Vagina (tissue), 2 donors: ENCODE measurements at regions not wholly inside any gene's neighbourhood (a gene's known extent, or its start where the extent isn't known, plus 50 kb on each side); places are given as distances from the start of the nearest gene placed in this dataset.

Experiments used
- CTCF ChIP-seq, 3 experiments: fragments of 450-650 bp in 2 of 3; fragments of 200-600 bp in 1 of 3; sonication (generic) in 1 of 3; IDR thresholded peaks; one replicate each; pipeline ENCODE4 v1.5.1; 2017 to 2019; ENCODE audit warnings: antibody characterized with exemption in 3 of 3, mild to moderate bottlenecking in 2 of 3, moderate library complexity in 2 of 3
- POLR2AphosphoS5 ChIP-seq, 2 donors: sonication (generic); formaldehyde crosslinking; IDR thresholded peaks; one replicate each; pipeline ENCODE4 v1.9.0; 2017; ENCODE audit warnings: antibody characterized with exemption in 2 of 2, mild to moderate bottlenecking in 2 of 2, low read depth in 1 of 2; ENCODE audit not compliant: insufficient read depth in 1 of 2

- TF ChIP-seq CTCF (IDR thresholded peaks at IDR 0.05) = no peak
- no peak for TF ChIP-seq POLR2AphosphoS5 (IDR thresholded peaks at IDR 0.05; ENCODE audit: insufficient read depth in 1 of 2, low read depth in 1 of 2)
These were observed 312.5 kb downstream of the RND3 start for GRCh38 chr2:150174971-150175421.
